ENCODE measurements at regions not wholly inside any gene's neighbourhood (a gene's known extent, or its start where the extent isn't known, plus 50 kb on each side); places are given as distances from the start of the nearest gene placed in this dataset.
A peak's percentile ranks its signal among the peaks of the same experiment; 100 is the strongest.

DNA sequence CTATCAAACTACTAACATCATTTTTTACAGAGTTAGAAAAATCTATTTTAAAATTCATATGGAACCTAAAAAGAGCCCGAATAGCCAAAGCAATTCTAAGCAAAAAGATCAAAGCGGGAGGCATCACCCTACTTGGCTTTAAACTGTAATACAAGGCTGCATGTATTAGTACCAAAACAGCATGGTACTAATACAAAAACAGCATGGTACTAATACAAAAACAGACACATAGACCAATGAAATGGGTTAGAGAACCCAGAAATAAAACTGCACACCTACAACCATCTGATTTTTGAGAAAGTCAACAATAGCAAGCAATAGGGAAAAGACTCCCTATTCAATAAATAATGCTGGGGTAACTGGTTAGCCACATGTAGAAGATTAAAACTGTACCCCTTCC lies 640.7 kb downstream of the IRS1 start:
- no peak for DNase-seq

DNA sequence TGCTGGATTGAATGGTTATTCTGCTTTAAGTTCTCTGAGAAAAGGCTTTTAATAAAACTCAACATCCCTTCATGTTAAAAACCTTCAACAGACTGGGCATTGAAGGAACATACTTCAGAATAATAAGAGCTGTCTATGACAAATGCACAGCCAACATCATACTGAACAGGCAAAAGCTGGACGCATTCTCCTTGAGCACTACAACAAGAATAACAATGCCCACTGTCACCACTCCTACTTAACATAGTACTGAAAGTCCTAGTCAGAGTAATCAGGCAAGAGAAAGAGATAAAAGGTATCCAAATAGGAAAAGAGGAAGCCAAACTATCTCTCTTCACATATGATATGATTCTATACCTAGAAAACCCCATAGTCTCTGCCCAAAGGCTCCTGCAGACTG lies 641.4 kb downstream of the IRS1 start:
- no peak for DNase-seq

DNA sequence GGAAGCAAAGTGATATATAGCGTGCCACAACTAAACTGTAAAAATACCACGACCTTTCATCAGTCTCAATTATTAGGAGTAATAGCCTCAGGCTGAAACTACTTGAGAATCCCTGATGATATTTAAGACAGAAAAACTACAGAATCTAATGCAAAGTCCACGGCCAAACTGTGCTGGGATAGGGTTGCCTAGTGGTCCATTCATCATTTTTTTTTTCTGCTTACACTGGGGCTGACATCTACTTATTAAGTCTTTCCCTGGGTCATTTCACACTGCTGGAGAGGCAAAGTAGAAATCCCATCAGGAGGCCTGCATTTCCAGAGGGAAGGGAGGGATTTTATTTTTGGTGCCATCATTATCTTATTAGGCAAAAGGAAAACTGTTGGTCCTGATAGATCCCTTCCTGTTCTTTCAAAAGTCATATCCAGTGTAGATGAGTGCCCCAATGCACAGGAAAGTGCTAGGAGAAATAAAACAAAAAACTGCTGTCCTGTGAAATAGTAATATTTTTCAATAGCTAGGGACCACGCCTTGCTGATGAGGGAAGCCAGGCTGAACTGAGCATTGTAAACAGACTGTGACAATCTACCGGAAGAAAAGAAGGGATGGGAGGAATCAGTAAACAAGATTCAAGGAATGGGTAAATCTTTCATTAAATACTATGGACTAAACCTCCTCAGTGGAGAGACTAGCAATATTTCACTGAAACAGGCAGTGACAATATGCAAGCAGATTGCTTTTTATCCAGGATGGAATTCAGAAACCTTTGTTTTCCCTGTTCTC lies 644.3 kb downstream of the IRS1 start:
- no peak for DNase-seq

DNA sequence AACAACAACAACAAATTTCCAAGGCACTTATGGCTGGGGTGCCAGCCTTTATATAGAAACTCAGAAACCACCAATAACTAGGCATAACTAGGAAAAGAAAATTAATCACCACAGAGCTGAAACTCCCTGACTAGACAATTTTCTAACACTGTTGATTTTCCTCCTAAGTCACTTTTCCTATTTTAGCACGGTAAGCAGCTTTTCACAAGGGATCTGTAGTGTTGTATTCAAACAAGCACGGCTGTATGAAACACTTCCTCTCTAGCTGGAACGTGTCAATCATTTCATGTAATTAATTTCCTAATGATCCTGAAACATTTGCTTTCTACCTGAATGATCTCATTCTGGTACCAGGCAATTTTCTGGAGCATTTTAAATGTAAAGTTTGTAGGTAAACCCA lies 645.0 kb downstream of the IRS1 start:
- DNase-seq = no peak

DNA sequence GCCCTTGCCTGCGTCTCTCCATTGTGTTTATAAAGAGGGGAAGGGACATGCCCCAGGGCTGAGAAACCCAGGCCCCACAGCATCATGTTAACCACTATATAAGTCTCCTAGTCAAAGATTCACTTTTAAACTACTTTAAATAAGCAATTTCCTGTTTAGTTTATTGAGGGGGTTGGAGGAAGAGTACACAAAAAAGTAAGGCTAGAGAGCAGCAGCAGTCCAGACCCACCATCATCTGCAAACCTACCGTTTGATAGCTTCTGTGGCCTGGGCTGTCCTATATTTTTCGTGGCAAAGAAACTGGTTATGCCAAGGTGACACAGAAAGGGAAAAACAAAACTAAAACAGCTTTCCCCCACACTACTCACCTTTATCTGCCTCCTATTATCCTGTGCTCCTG lies 646.1 kb downstream of the IRS1 start:
- no peak for DNase-seq

DNA sequence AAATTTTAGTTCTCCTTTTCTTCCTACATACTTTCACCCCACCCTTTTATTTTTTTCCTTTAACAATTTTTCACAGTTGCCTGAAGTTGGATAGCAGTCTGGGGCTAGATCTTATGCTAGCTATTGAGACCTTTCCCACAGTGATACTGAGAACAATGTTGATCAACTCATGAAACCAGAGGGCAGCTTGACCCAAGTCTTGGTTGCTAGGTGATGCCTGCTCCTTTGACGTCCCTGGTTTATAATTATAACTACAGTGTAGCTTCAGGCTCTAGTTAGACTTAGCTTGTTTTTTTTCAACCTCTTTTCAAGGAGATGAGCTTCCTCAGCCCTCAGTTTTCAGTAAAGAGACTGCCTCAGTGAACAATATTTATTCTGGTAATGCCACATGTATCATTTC lies 648.5 kb downstream of the IRS1 start:
- DNase-seq = no peak

DNA sequence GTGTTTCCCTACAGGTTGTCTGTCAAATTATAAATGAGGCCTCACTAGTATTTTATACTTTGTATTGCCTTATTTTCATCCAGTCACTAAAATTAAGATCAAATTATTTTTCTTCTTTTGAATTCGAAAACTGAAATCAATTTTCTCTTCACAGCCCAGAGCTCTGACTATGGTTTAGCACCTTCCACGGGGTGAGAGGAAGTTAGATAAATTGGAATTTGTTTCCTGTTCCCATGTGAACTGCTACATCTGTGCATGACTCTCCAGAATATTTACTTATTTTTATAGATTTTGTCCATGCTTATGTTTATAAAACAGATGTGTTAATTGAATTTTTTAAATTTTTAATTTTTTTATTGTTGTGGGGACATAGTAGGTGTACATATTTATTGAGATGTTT lies 656.5 kb downstream of the IRS1 start:
- no peak for DNase-seq

DNA sequence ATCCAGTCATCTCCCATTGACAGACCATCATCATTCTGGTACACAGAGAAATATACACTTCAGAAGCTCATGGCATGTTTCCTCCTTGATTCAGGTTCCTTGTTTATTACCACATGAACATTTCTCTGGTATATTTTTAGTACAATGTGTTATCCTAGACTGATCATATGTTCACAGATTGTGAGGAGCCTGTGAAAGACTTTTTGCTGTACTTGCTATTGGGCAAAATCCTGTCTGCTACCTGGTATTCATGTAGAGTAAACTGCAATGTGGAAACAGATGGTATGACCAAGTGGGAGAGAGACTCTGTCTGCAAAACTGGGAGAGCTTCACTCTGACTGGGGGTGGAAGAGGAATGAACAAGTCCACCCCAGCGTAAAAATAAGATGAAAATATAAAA lies 657.2 kb downstream of the IRS1 start:
- no peak for DNase-seq

DNA sequence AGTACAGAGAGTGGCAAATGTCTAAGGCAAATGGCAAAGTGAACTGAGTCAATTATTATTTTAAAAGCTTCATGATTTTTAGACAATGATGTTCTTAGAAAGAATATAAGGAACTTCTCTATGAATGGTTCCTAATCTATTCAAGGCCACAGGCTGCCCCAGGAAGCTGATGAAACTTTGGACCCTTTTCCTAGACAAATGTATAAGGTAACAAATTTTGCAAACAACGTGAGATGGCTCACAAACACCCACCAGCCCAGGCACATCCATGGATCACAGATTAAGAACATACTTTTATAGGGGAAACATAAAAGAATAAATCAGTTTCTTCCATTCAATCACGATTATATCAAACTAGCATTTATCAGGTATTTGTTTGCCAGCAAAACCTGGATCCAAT lies 659.0 kb downstream of the IRS1 start:
- DNase-seq = no peak

DNA sequence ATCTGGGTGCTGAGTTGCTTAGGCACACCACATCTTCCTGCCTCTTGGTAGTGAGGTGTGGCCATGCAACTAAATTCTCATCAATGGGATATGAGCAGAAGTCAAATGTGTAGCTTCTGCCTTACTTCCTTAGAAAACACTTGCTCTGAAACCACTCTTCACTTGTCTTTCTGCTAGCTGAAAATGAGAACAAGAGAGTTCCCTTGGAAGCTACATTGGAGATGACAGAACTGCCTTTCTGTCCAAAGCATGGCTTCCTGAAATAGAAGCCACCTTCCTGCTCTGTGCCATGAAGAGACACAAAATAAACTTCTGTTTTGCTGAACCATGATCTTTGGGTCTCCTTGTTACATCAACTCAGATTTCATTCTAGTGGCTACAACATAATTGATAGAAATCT lies 659.9 kb downstream of the IRS1 start:
- DNase-seq = no peak

DNA sequence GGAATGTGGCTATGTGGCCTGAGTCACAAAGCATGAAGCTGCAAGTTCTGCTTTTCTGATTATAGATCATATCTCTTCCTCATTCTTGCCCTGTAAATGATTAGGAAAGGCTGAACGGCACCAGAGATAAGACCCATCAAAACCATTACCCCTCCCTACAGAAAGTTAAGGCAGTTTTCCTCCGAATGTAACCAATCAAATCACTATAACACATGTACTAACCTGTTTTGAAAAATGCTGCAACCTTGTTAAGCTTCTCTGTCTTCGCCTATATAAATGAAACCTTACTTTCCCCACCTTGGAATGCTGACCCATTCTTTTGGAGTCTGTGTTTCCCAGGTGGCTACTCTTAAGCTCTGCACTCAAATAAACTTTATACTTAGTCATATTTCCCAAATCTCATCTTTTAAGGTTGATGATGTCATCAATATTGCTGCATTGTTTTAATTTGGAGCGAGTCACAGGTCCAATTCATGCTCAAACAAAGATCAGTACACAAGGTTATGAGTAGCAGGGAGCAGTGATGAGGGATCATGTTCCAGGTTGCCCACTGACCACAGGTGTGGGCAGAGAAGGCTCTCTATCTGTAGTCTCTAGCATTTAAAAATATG lies 662.3 kb downstream of the IRS1 start:
- DNase-seq = no peak

DNA sequence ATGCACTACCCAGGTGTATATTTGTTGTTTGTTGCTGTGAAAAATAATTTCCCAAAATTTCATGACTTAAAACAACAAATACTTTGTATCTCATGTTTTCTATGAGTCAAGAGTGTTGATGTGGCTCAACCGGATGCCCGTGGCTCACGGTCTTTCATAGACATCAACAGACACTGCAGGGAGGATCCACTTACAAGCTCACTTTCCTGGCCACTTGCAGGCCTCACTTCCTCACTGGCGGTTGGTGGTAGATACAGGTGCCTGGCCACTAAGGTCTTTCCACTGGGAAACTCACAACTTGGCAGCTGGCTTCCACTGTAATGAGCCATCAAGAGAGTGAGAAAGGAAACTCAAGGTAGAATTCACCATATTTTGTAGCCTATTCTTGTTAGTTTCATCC lies 662.9 kb downstream of the IRS1 start:
- DNase-seq = no peak

DNA sequence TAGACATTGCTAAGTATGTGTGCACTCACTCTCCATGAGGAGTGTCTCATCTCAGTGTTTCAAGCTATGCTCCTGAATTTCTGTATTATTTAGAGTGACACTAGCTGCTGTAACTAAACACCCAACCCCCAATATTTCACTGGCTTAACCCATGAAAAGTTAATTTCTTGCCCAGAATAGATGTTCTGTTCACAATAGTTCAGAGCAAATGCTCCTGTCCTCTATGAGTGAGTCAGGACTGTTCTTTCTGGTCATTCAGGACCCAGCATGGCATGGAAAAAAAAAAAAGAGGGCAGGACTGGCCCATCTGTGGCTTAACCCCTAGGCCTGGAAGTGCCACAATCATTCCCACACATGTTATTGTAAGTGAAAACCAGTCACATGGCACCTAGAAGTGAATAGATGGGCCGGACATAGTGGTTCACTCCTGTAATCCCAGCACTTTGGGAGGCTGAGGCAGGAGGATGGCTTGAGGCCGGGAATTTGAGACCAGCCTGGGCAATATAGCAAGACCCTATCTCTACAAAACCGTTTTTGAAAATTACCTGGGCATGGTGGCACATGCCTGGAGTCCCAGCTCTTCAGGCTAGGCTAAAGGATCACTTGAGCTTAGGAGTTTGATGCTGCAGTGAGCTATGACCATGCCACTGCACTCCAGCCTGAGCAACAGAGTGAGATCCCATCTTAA lies 663.6 kb downstream of the IRS1 start:
- no peak for DNase-seq

DNA sequence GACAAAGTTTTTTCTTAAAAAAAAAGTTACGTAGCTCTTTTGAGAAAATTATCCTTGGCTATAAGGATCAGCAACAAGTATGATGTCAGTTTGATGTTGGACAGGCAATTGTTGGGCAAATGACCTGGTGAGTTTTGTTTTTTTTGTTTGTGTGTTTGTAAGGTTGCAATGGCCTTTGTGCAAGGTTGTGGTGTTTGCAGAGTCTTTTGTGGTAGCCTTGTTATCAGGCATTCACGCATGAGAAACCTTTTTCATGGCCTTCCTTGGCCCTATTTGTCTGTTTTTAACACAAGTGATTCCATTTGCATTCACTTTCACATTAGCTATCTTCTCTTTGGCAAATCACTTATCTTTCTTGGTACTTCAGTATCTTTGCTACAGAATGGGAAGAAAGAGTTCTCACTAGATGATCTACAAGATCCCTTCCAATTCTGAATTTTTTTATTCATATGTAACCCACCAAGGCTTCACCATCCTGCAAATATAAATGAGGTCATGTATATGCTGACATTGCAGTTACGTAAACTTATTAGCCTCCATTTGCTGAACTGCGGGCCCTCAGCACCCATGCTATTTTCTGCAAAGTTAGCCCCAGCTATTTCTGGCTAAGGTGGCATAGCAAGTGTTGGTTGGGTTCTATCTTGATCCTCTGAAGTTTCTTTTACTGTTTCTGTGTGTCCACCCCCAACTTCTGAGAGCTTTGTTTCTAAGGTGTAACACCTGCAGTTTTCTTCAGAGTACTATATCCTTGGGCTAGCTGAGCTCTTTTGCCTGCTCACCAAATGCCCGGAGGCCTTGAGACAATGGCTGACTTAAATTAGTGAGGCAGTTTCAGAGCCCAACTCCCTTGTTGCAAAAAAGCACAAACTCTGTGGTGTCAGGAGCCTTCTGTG lies 667.1 kb downstream of the IRS1 start:
- DNase-seq = no peak

DNA sequence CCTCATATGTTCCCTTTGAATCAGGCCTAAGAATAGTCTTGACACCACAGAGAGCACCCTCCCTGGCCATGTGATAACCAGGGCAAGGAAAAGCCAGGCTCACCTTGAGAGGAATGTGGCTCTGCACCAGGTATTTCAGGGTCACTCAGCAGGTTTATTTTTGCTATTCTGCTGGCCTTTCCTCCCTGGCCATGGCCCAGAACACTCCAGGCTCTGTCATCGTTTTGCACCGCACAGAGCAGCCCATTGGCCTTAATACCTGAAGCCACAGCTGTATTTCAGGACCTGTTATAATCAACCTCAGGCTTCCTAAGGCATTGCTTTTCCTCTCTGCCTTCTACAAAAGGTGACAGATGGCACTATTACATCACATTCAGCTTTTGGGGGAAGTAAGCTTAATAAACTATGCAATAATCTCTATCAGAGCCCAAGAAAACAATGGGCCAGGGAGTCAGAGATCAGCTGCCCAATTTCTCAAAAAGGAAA lies 668.3 kb downstream of the IRS1 start:
- DNase-seq = no peak

DNA sequence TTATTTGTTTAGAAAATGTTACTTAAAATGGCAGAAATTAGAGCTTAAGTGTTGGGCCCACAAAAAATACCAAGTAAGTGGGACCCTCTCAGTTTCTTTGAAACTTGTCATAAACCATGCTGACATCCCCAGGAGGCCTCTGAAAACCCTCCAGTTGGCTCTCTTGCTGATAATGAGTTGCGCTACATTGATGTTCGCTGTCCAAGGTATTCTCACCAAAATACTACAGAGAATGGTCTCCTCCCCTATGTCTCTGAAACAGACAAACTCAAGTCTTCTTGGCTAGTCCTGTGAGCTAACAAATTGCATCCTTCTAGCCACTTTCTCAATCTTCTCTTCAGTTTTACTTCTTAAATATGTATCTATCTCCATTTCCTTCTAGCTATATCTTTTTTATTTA lies 669.4 kb downstream of the IRS1 start:
- peak; percentile 38 for DNase-seq

DNA sequence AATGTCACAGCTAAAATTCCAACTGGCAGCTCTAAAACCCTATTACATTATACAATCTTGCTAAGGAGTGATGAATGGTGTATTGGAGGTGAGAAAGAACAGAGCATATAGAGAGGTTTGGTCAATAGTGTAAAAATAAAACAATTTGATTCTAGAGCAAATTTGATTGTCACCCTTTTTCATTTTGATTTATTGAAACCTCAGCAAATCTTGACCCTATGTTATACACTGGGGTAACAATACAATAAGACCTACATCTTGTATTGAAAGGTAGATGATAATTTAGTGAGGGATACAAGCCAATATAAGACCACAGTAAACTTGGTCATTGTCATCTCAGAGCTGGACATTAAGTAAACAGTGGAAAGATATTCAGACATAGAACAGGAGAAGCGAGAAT lies 671.9 kb downstream of the IRS1 start:
- no peak for DNase-seq

DNA sequence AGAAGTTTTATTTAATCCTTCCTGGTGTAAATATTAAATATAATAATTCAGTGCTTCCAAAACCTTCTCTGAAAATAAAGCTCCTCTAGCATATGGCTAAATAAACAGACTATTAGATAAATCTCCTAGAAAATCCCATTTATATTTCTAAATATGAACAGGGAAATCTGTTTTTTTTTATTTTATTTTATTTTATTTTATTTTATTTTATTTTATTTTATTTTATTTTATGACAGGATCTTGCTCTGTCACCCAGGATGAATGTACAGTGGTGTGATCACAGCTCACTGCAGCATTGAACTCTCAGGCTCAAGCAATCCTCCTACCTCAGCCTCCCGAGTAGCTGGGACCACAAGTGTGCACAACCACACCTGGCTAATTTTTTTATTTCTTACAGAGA lies 673.5 kb downstream of the IRS1 start:
- no peak for DNase-seq

DNA sequence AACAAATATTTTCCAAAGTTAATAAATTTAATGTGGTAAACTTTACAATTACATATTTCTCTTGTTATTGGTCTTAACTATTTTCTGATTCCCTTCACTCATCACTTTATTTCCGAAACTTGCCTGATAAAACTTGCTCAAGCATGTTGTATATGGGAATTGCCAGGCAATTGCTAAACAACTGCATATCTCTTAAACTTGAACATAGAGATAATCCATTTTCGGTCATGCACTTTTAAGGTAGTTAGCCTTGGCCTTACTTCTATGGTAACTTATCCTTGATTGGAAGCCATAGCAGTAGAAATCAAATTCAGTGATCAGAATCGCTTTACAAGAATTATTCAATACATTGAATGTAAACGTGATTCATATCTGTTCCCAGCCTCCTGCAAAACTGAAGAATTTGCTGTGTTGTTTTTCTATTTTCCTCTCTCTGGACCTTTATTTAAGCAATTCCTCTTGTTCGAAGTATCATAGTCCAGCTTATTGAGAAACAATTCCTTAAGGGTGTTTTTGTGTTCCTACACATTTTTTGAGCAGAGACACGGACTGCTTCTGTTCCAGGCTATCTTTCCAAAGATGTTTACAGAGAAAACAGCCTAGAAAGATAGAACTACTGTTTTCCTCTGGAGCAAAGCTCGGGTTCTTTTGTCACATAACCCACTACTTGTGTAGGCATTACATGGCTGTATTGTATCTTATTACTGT lies 674.3 kb downstream of the IRS1 start:
- no peak for DNase-seq

DNA sequence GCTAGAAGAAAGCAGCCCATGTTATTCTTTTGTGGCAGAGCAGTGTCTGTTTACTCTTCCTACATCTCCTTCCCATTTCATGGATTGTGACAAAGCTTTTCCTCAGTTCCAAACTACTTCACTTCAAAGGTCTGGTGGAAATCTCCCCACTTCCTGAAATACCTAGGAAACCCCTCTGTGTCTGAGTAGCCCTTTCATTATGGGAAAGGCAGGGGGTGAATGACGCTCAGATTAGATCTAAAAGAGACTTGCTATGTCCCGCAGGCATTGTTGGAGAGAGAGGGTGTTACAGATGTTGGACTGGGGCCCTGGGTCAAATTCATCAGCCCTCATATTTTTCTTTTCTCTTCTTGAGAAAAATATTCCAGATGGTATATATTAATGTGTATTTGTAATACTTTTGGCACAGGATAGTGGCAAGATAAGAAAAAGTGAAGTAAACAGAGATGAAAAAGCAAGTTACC lies 675.0 kb downstream of the IRS1 start:
- DNase-seq = peak; percentile 5

DNA sequence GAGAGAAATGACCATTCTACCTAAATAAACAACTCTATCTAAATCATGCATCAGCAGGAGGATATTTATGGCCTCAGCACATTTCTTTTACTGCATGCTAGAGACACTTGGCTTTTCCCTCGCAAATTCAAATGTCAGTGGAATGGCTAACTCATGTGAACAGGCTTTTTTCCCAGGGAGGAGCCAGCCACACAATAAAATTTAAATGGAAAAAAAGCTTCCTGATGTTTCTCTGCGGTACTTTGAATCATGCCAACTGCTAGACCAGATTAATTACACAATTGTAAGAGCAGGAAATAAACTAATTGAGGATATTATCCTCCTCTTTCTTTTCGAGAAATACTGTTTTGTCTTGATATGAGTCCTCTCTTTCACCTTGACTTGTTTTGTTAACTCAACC lies 676.3 kb downstream of the IRS1 start:
- DNase-seq = no peak

DNA sequence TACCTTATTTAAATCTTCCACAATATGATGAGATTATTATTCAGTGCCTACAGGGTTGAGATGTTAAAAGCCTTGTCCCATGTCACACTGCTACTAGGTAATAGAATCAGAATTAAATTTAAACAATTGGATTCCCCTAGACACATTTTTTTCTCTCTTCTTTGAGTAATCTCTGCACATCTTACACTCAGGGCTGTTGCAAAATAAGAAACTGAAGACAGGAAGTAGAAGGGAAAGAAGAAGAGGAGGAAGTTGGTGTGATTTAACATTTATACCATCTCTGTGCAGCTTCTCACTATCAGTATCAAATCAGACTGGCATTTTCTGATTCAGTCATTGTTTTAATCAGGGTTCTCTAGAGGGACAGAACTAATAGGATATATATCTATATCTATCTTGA lies 677.6 kb downstream of the IRS1 start:
- no peak for DNase-seq

Data from fibroblast of skin of scalp (primary cell).